NCI-H2227 treated with DMSO at 0.1 percent for 48 hours (cell line): ENCODE measurements at regions not wholly inside any gene's neighbourhood (a gene's known extent, or its start where the extent isn't known, plus 50 kb on each side); places are given as distances from the start of the nearest gene placed in this dataset.

Experiments
- DNase-seq: peaks from one replicate; lab custom pipeline; 2025; lab: John Stamatoyannopoulos, UW

- no peak for DNase-seq
Measured at GRCh38 chr20:18999086-18999485, 185.5 kb downstream of the SCP2D1 start.

- DNase-seq = no peak
Measured at GRCh38 chr20:19000078-19000477, 186.5 kb downstream of the SCP2D1 start.

DNA sequence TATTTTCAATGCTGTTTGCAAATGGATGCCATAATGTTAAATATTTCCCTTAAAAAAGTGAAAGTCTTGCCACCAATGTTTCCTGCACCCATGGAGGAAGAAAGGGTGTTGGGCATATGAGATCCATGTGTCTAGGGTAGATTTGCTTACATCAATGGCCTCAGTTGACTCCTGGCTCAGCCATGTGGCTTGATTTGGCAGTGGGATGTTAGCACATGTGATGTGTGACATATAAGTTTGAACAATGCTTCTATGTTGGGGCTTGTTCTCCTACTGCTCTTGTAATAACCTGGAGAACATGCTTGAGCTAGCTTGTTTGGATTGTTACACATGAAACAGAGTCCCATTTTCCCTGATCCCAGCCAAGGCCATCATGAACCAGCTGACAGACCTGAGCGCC is 187.6 kb downstream of the SCP2D1 start:
- DNase-seq = no peak

DNA sequence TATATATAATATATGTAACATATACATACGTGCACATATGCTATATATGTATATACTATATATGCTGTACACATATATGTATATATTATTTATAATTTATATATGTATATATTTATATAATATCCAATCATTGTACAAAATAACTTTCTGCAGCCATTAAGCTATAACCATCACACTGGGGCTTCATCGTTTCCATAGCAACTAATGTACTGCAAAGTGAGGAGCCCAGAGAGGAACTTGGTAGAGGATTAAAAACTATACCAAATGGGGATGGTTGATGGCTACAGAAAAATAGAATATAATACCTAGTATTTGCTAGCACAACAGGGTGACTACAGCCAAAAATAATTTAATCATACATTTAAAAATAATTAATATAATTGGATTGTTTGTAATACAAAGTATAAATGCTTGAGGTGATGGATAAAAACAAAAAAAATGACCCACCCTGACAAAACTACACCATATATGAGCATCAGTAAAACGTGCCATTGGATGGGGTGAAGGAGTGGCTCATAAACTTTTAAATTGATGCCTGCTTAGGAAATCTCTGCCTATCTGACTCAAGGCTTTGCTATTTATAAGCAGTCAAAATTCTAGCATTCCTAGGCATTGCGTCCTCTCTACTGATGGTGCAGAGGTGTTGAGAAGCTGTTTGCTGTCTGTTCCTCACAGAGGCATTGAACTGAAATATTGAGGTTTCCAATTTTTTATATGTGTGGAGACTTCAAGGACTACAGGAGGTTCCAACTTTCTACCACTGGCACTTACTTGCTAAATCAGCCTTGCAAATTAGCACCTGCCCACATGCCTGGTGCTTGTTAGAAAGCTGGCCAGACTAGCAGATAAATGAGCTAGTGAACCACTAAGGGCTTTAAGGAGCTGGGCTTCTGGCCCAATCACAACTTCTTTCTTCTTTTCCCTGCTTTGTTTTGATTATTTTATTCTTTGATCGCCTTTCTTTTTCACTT is 190.1 kb downstream of the SCP2D1 start:
- no peak for DNase-seq

- DNase-seq = no peak
Measured at GRCh38 chr20:19004975-19005374, 191.4 kb downstream of the SCP2D1 start.

DNA sequence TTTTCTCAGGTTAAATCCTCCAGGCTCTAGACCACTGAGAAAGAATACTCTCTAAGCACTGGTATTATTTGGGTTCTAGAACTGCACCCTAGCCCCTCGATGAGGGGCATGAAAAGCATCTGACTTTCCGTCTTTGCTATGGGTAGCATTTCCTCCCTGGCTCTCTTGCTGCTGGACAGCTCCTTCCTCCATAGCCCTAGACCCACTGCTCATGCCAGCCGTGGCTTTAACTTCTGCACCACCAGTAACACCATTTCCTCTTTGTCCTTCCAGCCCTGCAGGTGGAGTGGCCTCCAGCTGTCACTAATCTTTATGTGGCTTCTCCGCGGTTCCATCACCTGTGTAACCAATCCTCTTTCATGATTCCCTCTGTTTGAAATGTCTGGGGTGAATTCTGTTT is 194.9 kb downstream of the SCP2D1 start:
- DNase-seq = no peak

DNA sequence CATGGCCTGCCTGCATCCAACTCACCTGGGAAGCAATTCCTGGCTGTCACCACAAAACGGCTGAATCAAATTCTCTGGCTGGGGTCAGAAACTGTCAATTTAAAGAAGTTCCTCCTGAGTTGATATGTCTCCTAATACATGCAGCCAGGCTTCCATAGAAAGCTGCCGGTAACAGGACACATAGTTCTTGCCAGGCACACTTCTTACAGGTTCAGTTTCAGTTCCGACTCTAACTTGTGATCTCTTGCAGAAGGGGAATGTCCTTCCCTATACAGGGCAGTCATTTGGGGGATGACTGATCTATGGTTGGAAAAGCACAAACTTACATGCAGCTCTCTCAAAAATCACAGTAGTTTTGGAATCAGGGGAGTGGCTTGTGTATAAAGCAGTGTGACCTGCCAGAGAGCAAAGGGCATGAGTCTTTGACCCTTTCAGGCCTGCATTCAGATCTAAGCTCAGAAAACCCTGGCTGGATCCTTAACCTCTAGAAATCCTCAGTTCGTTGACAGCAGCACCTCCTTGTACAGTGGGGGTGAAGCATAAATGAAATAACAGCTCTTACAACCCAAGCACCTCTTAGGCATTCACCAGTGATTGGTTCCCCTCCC is 195.6 kb downstream of the SCP2D1 start:
- DNase-seq = no peak

- no peak for DNase-seq
Measured at GRCh38 chr20:19012676-19013075, 199.1 kb downstream of the SCP2D1 start.

DNA sequence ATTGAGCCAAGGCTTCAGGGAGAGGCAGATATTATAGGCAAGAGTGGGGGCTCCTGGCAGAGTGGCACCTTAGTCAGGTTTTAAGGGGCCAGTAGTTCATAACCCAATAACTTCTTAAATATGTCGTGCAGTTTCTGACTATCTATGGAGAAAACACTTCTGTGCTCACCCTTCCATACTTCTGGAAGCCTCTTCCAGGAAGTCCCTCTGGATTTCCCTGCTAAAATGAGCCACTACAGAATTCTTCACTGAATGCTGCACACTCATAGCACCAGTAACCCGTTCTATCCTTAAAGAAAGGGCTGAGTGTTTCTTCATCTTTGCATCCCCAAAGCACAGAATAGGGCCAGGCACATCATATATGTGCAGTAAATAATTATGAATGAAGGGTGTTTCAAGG is 198.5 kb upstream of the SLC24A3 start:
- DNase-seq = no peak

DNA sequence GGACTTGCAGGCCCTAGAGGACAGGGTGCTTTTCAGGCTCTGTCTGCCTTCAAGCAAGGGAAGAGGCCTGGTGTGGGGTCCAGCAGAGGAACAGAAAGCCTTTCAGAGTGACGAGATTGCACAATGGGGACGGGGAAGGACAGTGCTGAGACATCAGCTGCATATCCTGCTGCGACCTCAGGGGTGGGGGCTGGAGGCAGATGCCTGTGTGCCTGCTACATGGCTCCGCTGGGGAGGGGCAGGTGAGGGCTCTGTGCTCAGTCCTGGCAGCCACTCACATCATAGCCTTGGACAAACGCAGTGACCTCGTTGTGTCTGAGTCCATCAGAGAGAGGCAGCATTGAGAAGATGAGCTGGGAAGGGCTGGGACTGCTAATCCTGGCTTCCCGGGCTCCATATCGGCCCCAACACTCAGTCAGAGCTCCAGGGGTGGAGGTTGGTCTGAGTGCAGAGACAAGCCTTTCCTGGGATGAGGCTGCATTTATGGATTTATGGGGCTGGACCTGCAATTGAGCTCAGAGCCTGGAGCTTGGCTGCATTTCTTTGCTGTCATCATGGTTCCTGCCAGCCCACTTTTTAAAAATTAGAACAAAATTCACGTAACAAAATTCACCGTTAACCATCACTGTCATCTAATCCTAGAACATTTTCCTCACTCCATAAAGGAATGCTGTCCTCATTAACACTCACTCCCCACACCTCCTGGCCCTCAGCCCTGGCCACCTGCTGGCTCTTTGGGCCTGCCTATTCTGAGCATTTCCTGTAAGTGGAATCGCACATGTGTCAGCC is 196.9 kb upstream of the SLC24A3 start:
- DNase-seq = no peak

DNA sequence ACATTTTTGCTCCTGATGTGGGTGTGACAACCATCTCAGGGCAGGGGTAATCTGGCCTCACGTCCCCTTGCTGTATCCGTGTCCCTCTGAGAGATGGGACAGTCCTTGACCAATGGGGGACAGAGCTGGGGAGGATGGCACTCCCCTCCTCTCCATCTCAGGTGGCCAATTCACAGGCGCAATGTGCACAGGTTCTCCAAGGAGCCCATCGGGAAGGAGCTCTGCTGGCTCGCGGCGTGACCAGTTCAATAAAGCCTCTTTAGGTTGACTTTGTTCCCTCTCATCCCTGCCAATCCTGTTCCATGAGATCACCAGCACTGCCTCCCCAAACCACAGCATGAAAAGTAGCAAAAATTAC is 196.3 kb upstream of the SLC24A3 start:
- no peak for DNase-seq

GRCh38 chr20:19017104-19017690 is 195.2 kb upstream of the SLC24A3 start:
- no peak for DNase-seq

DNA sequence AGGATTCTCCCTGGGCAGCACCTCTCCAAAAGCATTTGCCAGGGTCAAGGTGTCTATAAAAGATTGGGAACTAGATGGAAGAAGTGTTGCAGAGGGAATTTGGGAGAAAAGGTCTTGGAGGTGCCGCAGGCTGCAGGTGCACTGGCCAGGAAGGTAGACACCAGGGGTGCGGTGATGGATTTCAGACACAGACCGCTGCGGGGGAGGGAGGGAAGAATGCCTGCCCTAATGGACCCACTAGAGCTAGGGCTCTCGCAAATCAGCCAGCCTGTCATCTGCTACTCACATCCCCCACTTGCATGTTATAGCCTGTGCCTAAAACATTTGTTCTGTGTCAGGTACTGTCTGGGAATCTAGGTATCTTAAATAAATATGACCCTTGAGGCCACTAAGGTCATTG is 193.6 kb upstream of the SLC24A3 start:
- peak; percentile 61 for DNase-seq

DNA sequence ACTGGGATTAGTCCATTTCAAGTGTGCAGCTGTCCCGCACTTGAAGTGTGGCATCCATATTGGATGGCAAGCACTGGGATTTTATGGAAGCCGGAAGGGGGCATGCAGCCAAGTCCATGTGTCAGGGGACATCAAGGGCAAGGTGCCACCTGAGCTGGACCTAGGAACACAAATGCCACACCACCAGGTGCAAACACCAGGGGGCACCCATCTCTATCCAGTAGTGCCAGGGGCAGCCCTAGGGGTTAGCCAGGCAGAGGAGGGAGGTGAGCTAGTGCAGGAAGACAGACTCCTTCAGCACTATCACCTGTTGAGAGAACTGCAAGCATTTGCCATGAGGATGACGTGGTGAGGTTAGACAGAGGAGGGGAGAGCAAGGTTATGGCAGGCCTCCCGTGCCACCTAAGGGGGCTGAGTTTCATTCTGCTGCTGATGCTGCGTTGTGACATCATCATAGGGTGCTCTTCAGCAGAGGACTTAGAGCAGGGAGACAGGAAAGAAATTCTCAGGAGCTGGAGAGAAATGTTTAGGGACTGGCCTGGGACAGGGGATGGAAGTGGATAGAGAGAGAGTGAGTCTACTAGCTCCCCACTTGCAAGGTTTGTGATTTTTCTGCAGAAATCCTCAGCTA is 192.6 kb upstream of the SLC24A3 start:
- DNase-seq = no peak

DNA sequence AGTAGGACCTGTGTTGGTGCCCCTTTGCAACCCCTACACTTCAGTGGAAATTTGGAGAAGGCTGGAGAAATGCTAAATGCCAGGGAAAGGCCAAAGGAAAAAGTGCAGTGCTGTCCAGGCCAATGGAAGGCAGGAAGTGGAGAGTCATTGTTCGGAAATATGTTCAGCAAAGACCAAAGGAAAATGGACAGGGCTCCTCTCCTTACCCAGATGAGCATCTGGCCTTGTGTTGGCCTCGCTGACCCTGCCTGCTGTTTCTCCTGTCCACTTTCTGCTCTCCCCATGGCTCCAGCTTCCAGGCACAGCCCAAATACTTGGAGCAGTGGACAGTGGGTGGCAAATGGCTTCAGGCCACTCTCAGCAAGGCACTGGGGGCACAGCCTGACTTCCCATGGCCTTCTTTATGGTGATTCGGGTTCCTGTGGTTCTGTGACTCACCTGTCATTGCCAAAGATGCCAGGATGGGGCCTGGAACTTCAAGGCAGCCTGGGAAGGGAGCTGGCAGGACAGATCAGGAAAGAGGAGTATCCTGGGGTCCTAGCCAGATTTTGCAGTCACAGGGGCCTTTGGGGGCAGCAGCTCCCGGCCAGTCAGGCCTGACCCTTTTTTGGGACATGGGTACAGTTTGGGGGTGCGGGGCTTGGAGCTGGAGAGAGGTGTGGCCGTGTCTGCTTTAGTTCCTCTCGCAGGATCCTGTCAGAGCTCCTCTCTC is 190.9 kb upstream of the SLC24A3 start:
- DNase-seq = no peak

GRCh38 chr20:19022118-19022575 is 190.3 kb upstream of the SLC24A3 start:
- DNase-seq = no peak

- DNase-seq = no peak
Measured at GRCh38 chr20:19022791-19023448, 189.5 kb upstream of the SLC24A3 start.

DNA sequence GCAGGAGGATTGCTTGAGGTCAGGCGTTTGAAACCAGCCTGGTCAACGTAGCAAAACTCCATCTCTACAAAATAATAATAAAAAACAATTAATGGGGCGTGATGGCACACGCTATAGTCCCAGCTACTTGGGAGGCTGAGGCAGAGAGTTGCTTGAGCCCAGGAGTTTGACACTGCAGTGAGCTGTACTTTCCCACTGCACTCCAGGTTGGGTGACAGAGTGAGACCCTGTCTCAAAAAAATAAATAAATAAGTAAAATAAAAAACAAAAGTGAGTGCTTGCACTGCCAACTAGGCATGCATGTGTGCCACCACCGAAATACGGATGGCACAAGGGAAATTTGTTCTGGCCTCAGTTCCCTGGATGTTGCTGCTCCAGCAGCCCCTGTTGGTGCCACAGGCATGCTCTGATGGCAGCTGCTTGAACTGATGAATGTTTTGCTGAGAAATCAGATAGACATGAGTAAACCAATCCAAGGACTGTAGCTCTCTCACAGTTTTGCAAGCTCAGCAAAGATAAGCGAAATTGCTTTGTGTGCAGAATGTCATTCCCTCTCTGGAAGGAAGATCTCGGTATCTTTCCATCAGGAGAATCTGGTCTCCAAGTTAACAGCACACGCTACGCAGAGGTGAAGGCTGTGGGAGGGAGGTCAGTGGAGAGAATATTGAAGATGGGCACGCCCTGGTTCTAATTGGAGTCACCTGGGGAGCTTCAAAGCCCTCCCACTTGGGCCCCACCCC is 188.0 kb upstream of the SLC24A3 start:
- no peak for DNase-seq

DNA sequence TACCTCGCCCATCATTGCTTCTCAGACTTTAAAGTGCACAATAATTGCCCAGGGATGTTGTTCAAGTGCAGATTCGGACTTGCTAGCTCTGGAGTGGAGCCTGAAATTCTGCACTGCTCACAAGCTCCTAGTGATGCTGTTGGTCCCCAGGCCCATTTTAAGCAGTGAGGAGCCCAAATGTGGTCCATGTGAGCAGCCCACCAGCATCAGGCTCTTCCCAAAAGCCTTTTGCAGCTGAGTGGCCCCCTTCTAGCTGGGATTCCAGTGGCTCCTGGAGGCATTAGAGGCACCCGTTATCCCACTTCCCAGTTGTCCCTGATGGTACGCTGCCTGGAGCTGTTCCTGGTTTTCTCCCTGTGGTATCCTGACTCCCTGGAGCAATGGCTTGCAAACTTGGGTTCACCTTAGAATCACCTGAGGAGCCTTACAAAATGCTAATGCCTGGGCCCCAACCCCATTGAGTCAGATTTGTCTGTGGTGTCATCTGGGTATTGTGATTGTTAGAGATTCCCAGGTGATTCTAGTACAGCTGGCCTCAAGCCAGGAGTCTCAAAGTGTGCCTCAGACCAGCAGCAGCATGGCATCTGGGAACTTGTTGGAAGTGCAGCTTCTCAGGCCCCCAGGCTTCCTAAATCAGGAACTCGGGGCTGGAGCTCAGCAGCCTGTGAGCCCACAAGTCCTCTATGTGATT is 186.9 kb upstream of the SLC24A3 start:
- DNase-seq = no peak
